Heart right ventricle (tissue), 16 donors: ENCODE measurements at regions not wholly inside any gene's neighbourhood (a gene's known extent, or its start where the extent isn't known, plus 50 kb on each side); places are given as distances from the start of the nearest gene placed in this dataset.

Experiments used
- ATAC-seq, 8 donors: fragments of 200-7000 bp; cut with Tn5 transposase; one replicate each; pipeline ENCODE4 v1.9.1; 2020; ENCODE audit warnings: mild to moderate bottlenecking in 8 of 8, moderate library complexity in 8 of 8, moderate number of reproducible peaks in 1 of 8
- DNase-seq, 2 donors: peaks; one replicate each; pipeline ENCODE4 v3.0.0-alpha.2; 2020
- H3K27ac ChIP-seq, 10 donors: fragments of 200-600 bp; sonication (generic) in 2 of 10; one replicate each; pipeline versions ENCODE4 v1.5.0 to v1.8.0; 2020 to 2022; ENCODE audit warnings: mild to moderate bottlenecking in 3 of 10
- H3K27me3 ChIP-seq, 7 donors: fragments of 200-600 bp; one replicate each; pipeline ENCODE4 v1.8.0; 2021 to 2022; ENCODE audit warnings: mild to moderate bottlenecking in 2 of 7
- H3K36me3 ChIP-seq, 9 donors: fragments of 200-600 bp; sonication (generic) in 1 of 9; one replicate each; pipeline versions ENCODE4 v1.5.0 to v1.8.0; 2020 to 2022; ENCODE audit warnings: mild to moderate bottlenecking in 2 of 9
- H3K4me1 ChIP-seq, 9 donors: fragments of 200-600 bp; sonication (generic) in 1 of 9; one replicate each; pipeline versions ENCODE4 v1.5.0 to v1.8.0; 2020 to 2022; ENCODE audit warnings: mild to moderate bottlenecking in 4 of 9
- H3K4me3 ChIP-seq, 10 donors: fragments of 200-600 bp; sonication (generic) in 2 of 10; one replicate each; pipeline versions ENCODE4 v1.5.0 to v1.8.0; 2020 to 2022; ENCODE audit warnings: mild to moderate bottlenecking in 7 of 10, moderate library complexity in 2 of 10
- H3K9me3 ChIP-seq, 11 donors: fragments of 200-600 bp in 10 of 11; sonication (generic) in 2 of 11; one replicate each; pipeline versions ENCODE4 v1.5.0 to v1.8.0; 2013 to 2022; ENCODE audit warnings: mild to moderate bottlenecking in 2 of 11, control low read depth in 1 of 11, moderate library complexity in 1 of 11
- WGBS, 2 donors: extraction: QIAGEN DNeasy Blood & Tissue Kit; methylation state at CpG; one replicate each; pipeline ENCODE4 v1.1.7; 2013; ENCODE audit warnings: inconsistent platforms in 1 of 2; 5-methylcytosine and 5-hydroxymethylcytosine counted together
- intact Hi-C, 10 donors: fragments of 100-400 bp; cut with DNase I; formaldehyde crosslinking; loops; one replicate each; pipeline versions ENCODE4 v1.11.1 to v1.14.2; 2022
- TF ChIP-seq, protein P1 (sequence below), 9 donors: fragments of 200-600 bp; sonication (generic) in 2 of 9; IDR thresholded peaks; one replicate each; pipeline versions ENCODE4 v1.5.0 to v1.8.0; 2021 to 2022; ENCODE audit warnings: antibody characterized with exemption in 9 of 9, mild to moderate bottlenecking in 5 of 9, moderate library complexity in 1 of 9
- donor health status: Arrhythmogenic right ventricular cardiomyopathy.
- donor health status: ischemic (EF 13 %, LVEDD 7.1; RV severe dilation, severe dysfunction).
- donor health status: healthy with polysubstance abuse.
- donor health status: DM: no; HTN: yes; CAD: no.
- donor health status: DM: no; HTN: no; CAD: no.
- donor health status: ischemic (EF 25% LVEDD 6.9; RV normal size, moderate dysfunction).
- donor health status: ischemic (EF 25% LVEDD 5.7; RV mildly dilated, moderate dysfunction).
- donor health status: healthy.
- donor health status: DM: yes; HTN: yes; CAD: no.
- donor health status: Ischemic cardiomyopathy.
- donor health status: ischemic (EF 35%, LVEDD 5.7; RV mildly dilated, moderate dysfunction).
- donor health status: nonischemic (EF 11% LVEDD 7.7; RV severe dilation, severe dysfunction).
- donor health status: DM: yes; HTN: yes; CAD: no.
- donor health status: PGD.
- donor health status: ischemic (EF 29% LVEDD 5.4; RV normal size, mild dysfunction).
- donor health status: nonischemic (EF 23%, LVEDD 6.1; RV moderate dilation, normal function).

GRCh38 chr6:6716998-6717763 is 128.7 kb downstream of the LY86 start:
- ATAC-seq (no peak), DNase-seq (no peak)
- Histone ChIP-seq H3K27me3 (no peaks in the 10 kb centered on the region), H3K27ac (peak overlapping the region in 5 of 10 donors; percentile 34 to 83 (median 57)), H3K4me1 (peaks cover 10 to 60% (median 41%) of the 10 kb centered on the region in 9 donors), H3K36me3 (no peaks in the 10 kb centered on the region), H3K4me3 (no peak overlapping the region), H3K9me3 (no peaks in the 10 kb centered on the region)
- TF ChIP-seq, protein P1, sequence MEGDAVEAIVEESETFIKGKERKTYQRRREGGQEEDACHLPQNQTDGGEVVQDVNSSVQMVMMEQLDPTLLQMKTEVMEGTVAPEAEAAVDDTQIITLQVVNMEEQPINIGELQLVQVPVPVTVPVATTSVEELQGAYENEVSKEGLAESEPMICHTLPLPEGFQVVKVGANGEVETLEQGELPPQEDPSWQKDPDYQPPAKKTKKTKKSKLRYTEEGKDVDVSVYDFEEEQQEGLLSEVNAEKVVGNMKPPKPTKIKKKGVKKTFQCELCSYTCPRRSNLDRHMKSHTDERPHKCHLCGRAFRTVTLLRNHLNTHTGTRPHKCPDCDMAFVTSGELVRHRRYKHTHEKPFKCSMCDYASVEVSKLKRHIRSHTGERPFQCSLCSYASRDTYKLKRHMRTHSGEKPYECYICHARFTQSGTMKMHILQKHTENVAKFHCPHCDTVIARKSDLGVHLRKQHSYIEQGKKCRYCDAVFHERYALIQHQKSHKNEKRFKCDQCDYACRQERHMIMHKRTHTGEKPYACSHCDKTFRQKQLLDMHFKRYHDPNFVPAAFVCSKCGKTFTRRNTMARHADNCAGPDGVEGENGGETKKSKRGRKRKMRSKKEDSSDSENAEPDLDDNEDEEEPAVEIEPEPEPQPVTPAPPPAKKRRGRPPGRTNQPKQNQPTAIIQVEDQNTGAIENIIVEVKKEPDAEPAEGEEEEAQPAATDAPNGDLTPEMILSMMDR (IDR thresholded peaks at IDR 0.05): no peak
- WGBS, 2 donors: 89 to 95% methylated on average over 7 of the region's 7 CpGs
- intact Hi-C loops: no loop called here

DNA sequence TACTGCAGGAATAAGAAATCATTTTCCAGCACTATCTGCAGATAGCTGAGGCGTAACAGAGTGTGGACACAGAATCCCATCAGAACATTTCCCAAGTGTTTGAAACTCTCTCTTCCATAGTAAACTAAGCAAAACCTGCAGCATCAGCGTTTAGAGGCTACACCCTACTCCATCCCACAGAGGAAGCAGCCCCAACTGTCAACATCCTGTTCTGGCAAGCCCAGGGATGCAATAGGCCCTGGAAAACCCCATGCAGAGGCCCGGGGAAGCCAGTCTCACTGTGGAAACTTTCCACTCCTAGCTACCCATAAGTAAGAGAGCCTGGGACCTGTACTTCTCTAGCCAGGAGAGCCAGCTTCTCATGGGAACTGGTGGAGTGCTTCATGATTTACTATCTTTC is 129.4 kb downstream of the LY86 start:
- DNase-seq: peak in 1 of 2 donors; percentile 72
- intact Hi-C loops: no loop called here

DNA sequence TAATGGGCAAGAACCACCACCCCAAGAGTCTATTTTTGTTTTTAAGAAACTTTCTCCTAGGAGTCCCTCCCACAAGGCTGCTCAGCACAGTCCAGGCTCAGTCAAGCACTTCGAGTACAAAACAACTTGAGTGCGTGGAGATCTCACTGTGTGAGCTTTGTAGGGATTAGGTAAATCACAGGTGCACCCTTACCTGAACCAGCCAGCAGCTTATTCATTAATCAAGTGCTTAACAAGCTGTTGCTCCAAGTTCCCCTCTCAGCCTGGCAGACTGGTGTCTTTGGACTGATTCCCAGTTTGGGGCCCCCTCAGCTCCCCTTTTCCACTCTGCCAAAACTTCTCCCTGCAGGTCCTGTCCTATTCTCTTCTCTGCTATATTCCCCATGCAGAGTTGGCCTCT is 133.1 kb downstream of the LY86 start:
- no peaks in the 10 kb centered on the region for H3K9me3 ChIP-seq
- no peaks in the 10 kb centered on the region for H3K36me3 ChIP-seq
- ATAC-seq (no peak), DNase-seq (no peak)
- H3K27me3 ChIP-seq: no peaks in the 10 kb centered on the region
- H3K4me3 ChIP-seq: no peak overlapping the region
- intact Hi-C loops: loop anchor here in 8 of 10 donors (5.0 to 10.0 kb wide), 7 partner anchors 34 to 523 kb away; partner anchors contain the start of gene RREB1 (in 1 of the 8)
- H3K27ac ChIP-seq: peak overlapping the region in 1 of 10 donors; percentile 3
- TF ChIP-seq, protein P1 (IDR thresholded peaks at IDR 0.05): no peak
- peaks cover 7 to 71% (median 36%) of the 10 kb centered on the region in 9 donors for H3K4me1 ChIP-seq
- WGBS, 2 donors: 53 to 88% methylated on average over 2 of the region's 2 CpGs

More for the DNA sequence above, 129.4 kb downstream of the LY86 start:
- H3K4me1 ChIP-seq: peaks cover 10 to 59% (median 33%) of the 10 kb centered on the region in 9 donors
- 53 to 64% methylated on average over 3 of the region's 3 CpGs for WGBS, 2 donors
- no peaks in the 10 kb centered on the region for H3K36me3 ChIP-seq
- H3K9me3 ChIP-seq: no peaks in the 10 kb centered on the region
- ATAC-seq: peak; percentile 71 to 88 (median 82)
- TF ChIP-seq, protein P1 (IDR thresholded peaks at IDR 0.05): no peak
- H3K27ac ChIP-seq: peak overlapping the region in 9 of 10 donors; percentile 12 to 83 (median 55)
- no peak overlapping the region for H3K4me3 ChIP-seq
- no peaks in the 10 kb centered on the region for H3K27me3 ChIP-seq

DNA sequence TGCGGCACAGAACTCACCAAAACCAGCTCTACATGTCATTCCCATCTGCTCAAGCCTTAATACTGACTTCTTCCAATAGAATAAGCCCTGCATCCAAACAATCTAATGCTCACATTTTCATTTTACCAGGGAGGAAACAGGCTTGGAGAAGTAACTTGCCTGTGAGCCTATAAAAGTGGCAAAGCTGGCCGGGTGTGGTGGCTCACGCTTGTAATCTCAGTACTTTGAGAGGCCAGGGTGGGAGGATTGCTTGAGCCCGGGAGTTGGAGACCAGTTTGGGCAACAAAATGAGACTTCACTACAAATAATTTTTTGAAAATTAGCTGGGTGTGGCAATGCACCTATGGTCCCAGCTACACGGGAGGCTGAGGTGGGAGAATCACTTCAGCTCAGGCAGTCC is 133.7 kb downstream of the LY86 start:
- no peaks in the 10 kb centered on the region for H3K36me3 ChIP-seq
- no peaks in the 10 kb centered on the region for H3K9me3 ChIP-seq
- DNase-seq (no peak), ATAC-seq (no peak)
- intact Hi-C loops: loop anchor here in 8 of 10 donors (5.0 to 10.0 kb wide), 7 partner anchors 35 to 523 kb away; partner anchors contain the start of gene RREB1 (in 1 of the 8)
- TF ChIP-seq, protein P1 (IDR thresholded peaks at IDR 0.05): no peak
- WGBS, 2 donors: 94 to 96% methylated on average over 5 of the region's 5 CpGs
- no peak overlapping the region for H3K4me3 ChIP-seq
- H3K27ac ChIP-seq: no peak overlapping the region
- H3K4me1 ChIP-seq: peaks cover 7 to 65% (median 36%) of the 10 kb centered on the region in 9 donors
- no peaks in the 10 kb centered on the region for H3K27me3 ChIP-seq
